ENCODE measurements at regions not wholly inside any gene's neighbourhood (a gene's known extent, or its start where the extent isn't known, plus 50 kb on each side); places are given as distances from the start of the nearest gene placed in this dataset.

DNA sequence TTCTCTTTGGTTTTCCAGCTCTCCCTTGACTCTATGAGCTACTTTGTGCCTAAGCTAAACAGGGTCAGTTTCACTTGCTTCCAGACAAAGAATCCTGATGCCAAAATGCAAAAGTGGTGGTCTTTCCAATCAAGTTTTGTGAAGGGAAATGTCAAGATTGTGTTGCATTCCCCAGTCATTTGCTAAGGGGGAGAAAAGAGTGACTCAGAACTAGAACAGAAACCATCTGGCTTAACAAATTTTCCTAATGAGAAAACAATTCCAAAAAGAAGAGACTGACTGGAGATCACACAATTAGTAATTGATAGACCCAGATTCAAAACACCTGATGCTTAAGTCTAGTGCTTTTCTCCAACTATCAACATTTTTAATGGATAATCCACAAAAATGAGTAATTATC is 235.1 kb upstream of the DIO2 start:
- no peak for DNase-seq

DNA sequence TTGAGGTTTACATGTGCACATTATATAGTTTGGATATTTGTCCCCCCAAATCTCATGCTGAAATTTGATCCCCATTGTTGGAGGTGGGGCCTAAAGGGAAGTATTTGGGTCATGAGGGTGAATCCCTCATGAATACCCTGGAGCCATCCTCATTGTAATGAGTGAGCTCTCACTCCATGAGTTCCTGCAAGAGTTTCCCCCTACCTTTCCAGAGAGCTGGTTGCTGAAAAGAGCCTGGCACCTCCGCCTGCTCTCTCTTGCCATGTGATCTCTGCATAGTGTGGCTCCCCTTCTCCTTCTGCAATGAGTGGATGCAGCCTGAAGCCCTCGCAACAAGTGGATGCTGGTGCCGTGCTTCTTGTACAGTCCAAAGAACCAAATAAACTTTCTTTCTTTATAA is 234.3 kb upstream of the DIO2 start:
- DNase-seq: no peak

DNA sequence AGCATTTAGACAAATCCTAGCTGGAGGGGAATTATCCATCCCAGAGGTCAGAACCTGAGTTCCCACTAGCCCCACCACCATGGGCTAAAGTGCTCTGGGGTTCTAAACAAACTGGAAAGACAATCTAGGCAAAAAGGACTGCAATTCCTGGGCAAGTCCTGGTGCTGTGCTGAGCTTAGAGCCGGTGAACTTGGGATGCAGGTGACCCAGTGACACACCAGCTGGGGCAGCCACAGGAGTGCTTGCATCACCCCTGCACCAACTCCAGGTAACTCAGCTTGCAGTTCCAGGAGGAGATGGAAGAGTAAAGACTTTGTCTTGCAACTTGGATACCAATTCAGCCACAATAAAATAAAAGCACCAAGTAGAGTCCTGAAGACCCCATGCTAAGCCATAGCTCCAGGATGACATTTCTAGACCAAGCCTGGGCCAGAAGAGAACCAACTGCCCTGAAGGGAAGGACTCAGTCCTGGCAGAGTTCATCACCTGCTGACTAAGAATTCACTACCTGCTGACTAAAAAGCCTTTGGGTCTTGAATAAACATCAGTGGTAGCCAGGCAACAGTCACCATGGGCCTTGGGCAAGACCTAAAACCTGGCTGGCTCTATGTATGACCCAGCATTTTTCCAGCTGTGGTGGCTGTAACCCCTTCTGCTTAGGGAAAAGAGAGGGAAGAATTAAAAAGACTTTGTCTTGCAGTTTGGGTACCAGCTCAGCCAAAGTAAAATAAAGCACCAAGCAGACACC is 223.4 kb upstream of the DIO2 start:
- DNase-seq: no peak

DNA sequence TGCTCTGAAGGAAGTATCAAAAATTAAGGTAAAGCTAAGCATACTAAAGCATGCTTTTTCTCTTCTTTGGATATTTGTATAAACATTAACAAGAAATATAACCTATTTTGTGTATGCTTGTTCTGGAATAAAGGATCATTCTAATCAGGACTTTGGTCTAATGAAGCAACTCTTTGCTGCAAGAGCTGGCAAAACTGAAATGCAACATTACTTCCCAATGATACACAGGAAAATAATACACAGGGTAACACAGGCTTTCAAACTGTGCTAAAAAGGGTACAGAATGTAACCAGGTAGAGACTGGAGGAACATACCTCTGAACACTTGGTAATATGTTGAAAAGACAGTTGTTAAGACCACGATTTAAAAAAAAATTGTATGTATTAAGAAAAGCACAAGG is 222.5 kb upstream of the DIO2 start:
- no peak for DNase-seq

DNA sequence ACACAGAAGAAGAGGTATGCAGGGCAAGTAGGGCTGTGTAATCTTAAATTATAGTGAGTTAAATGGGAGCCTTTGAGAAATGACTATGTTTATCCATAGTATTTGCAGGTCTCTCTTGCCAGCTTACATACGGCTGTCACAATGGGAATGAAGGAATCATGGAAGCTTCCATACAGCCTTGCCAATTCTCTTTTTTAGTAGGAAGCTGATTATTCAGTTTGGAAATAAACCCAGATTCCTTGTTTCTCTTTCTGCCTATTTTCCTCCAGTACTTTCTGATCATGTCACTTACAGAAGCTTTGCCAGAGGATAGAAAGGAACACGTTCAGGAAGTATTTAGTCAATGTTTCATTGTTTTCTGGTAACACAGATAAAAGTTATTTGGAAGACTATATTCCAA is 217.4 kb upstream of the DIO2 start:
- no peak for DNase-seq

DNA sequence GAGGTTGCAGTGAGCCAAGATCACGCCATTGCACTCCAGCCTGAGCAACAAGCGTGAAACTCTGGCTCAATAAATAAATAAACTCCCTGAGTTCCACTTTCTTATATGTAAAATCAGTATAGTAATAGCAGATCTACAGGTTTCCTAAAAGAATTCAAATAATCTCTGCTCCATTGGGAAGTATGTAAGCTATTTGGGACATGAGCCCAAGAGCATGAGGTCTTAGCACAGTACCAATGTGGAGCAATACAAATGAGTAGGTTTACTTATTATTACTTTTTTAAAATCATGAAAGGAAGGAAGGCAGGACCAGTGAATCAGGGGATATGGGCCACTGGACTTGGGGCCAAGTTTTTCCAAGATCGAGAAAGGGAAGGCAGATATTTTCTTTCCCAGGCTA is 216.9 kb upstream of the DIO2 start:
- no peak for DNase-seq

DNA sequence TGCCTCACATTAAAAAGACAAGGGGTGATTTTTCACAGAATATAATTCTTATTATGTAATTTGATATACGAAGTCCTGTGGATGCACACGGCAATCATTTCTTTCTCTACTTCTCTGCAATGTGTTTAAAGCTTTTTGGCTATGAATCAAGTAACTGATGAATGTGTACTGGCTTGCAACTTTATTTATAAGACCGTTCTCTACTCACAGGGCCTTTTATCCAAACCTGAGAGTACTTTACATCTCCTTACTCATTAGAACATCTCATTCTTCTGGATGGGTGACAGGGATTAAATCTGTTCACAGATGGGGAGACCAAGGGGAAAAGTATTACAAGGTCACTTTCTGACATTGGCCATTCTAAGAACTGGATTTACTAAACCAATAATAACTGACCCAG is 215.8 kb upstream of the DIO2 start:
- DNase-seq: no peak

DNA sequence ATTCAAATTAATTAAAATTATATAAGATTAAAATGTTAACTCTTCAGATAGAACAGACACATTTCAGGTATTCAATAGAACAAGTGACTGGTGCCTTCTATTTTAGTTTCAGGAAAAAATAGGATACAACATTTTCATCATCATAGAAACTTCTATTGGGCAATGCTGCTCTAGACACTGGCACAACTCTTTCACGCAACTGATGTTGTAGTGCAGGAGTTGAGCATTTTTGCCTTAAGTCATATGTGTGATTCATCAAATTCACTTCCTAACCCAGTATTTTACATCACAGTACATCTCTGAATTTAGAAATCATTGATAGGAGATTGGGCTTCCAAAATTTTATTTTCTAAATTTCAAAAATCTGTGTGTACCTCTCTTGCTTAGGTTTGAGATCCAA is 215.4 kb upstream of the DIO2 start:
- DNase-seq: no peak

DNA sequence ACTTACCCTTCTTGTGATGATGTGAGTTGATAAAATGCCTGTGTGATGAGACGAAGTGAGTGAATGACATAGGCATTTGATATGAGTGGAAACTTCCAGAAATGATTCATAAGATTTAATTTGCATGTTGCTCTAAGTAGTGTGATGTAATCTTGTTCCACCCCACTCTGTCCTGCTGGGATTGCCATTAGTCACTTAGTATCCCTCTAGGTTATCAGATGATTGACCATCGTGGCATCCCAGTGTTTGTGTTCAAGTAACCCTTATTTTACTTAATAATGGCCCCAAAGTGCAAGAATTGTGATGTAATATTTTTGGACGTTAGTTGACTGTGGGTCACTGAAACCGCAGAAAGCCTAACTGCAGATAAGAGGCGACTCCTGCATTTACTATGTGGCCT is 214.4 kb upstream of the DIO2 start:
- DNase-seq: no peak

DNA sequence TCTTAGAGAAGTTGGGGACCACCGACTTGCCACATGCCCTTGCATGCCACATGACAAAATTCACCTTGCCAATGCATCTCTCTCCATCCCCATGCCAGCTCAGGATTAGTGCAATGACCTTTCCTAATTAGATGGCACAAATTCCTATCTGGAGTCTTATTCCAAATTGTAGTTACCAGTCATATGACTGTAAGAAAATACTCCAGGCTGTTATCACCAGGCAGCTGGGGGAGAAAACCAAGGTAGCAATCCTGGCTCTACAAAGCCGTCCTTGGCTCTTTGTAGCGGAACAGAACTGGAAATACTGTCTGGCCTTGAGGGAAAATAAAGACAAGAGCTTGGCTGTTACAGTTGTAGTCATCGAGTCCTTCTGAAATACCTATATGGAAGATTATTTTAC is 208.5 kb upstream of the DIO2 start:
- no peak for DNase-seq

DNA sequence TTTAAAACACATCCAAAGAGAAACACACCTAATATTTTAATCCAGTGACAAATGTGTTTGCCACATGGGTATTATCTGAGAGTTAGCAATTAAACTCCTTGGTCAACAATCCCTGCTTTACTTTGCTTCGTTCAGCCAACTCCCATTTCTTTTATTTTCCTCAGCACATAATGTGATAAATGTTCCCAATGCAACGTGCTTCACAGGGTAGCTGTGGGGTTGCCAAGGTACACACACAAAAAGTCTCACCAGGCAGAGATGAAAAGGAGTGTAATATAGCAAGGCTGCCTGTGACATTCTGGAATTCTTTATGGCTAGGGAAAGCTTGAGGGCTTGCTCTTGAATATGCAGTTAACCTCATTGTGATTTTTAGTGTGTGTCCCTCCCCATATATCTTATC is 208.0 kb upstream of the DIO2 start:
- no peak for DNase-seq

DNA sequence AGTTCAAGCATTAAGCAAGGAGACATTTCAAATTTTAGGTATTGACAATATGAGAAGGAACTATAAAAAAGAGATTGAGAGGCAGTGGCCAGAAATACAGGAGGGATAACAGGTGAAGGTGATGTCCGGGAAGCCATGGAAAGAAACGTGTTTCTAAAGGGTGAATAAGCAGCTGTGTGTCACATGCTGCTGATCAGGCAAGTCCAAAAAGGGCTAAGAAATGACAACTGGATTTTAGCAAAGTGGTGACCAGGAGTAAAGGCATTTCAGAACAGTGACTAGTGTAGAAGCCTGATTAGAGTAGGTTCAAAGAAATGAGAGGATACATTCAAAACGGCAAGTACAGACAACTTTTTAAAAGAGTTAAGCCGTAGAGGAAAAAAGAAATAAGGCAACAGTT is 204.3 kb upstream of the DIO2 start:
- no peak for DNase-seq

DNA sequence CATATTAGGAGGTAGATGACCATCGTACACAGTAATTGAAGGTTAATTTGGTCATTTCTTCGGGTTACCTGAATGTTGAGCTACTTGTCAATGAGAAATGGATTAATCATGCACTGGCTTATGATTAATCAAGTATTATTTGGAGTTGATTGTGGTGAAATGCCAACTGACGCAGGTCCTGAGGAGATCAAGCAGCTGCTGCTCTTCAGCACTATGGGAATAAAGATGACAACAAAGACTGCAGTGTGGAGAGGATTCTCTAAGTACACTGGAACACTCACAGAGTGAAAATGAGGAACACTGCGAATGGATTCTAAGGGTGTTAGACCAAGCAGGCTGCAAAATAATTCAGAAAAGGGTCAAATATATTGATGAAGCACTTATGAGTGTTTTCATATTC is 202.8 kb upstream of the DIO2 start:
- no peak for DNase-seq

DNA sequence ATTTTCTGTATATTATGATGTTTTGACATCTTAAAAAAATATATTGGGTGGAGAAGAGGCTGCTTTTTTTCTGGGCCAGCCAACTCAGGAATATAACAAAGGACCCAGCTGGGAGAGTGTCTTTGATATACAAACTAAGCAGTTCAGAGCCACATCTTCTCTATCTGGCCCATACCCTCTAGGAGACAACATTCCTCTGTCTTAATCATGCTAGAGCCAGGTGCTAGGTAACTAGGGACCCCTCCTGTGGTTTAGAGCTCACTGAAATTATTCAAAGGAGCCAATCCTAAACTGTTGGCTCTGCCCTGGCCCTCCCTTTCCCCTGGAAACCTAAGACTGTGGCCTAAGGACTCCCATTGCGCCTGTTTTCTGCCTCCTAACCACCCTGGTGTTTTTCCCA is 193.1 kb upstream of the DIO2 start:
- no peak for DNase-seq

DNA sequence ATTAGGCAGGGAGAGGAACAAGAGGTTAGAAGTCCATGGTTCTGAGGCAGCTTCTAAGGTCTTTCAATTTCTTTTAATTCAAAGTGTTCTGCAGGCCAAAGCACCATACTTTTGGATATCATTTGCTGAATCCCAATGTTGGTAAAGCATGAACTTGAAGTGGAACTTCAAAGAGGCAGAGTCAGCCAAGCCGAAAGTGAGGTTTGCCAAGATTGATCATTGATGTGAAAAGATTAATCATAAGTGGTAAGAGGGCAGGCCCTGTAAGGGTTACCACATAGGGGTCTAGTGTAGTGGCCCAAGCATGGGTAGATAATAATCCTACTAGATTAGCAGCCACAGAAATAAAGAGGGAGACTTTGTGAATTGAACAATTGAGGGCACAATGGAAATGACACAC is 191.7 kb upstream of the DIO2 start:
- DNase-seq: no peak

DNA sequence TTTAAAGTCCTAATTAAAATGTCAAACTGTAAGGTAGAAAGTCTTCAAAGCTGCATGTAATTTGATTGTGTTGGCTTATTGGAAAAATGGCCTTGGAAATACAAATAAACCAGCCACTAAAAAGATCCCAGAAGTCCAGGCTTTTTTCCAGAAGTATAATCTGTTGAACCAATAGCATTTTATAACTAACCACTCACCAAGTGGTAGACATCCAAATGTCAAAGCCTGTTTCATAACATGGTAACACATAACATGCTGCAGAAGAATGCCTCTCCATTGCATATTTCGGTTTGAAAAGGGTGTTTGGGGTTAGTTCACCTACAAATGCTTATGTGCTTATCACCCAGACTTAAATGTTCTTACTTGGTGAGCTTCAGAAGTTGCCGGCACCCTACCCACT is 183.7 kb upstream of the DIO2 start:
- DNase-seq: no peak

DNA sequence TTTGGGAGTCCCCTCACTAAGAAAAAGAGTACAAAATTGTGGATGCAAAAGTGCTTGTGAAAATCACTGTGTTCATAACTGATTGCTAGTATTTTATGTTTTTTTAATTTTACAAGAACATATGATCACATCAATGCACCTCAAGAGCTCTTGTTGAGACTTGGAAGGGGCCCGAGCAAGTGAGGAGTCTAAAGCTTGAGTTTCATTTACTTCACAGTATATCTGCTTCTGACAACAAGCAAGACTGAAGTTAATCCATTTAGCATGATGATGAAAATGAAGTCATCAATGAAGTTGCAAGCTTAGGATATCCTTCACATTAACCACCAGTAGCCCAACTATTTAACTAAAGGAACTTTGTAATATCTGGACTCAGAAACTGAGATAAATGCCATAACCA is 182.5 kb upstream of the DIO2 start:
- no peak for DNase-seq

DNA sequence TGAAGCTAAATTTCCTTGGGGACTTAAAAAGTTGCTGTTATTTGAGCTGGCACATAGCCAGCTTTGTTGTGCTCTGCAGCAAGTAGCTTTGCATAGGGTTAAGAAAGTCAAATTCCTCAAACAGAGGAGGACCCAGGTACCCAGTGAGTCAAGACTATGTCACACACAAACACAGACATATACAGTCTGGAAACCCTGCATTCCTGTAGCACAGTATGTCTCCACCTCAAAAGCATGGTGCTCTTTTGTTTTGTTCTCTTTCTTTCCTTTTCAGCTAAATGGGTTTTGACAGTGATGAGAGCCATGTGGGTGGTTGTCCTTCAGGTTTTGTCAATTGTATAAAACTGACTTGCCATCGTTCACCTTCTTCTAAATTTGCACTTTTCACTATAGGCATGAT is 179.6 kb upstream of the DIO2 start:
- no peak for DNase-seq

DNA sequence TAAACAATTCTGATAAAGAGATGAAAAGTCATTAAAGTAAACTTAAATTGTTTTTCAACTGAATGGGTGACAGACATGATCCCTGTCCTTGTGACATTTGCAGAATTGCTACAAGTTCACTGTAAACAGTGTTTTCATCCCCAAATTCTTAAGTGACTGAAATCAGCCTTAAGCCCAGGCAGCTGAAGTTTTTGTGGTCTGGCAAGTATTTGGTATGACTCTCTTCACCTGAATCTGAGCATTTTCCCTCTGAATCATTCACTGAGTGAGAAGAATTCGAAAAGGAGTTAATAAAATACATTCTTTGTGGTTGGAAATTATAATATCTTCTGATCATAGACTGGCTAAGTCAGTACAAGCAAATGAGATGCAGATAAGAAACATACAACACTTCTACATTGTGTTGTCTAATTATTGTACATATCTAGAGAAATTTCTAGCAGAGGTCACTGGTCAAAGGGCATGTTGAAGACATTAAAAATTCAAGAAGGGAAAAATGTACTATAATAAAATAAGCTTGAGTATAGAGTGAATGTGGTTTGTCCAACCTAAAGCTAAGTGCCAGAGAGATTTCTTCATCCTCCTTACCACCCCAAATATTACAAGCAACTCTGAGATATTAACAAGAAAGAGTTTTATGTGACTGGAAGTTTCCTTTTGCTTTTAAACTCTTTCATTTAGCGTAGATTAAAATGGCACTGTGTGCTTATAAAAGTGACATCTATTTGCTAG is 177.8 kb upstream of the DIO2 start:
- DNase-seq: no peak

DNA sequence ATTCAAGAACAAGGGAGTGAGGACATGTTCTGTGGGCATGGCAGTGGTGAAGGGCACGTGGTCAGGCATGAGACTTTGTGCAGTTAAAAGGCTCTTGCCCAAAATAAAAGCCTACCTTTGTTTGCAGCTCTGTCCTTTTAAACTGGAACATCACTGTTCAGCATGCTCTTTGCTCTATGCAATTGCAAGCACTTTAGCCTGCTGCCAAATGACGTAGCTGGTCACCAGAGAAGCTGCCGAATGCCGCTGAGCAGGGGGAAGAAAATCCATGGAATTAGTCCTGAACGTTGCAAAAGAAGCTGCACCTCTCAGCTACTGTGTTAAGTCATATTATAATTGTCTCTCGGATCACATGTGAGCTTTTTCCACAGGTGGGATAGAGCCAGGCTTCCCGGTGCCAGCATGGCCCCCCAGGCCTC is 176.3 kb upstream of the DIO2 start:
- no peak for DNase-seq

DNA sequence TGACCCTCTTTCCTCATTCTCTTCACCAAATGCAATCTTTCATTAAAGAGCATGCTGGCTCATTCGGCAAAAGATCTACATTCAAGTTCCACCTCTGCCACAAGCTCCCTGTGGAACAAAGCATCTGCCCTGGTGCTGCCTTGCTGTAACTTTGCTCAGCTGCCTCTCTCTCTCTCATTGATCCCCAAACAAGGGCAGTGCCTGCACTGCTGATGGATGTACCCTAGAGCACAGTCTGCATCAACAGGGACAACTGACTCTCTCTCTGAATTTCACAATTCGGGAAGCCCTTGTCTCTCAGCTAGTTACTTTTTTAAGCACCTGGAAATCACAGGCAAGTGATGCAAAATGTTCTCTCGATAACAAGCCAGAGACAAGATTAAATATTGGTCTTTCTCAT is 174.0 kb upstream of the DIO2 start:
- DNase-seq: no peak

DNA sequence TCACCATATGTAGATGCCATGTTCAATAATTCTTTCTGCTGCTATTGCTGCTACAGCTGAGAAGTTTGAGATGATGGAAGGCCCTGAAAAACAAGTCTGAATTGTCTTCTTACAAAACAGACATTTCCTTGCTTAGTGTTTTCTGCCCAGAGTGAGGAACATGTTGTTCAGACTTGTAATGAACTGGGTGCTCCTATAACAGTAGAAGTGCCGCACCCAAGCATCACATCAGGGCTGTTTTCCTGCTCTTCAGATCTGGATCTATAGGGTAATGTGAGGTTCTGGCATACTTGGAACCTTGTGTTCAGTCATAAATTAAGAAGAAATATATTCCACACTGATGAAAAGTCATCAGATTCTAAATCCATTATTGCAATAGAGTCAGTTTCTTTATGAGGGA is 171.9 kb upstream of the DIO2 start:
- no peak for DNase-seq

DNA sequence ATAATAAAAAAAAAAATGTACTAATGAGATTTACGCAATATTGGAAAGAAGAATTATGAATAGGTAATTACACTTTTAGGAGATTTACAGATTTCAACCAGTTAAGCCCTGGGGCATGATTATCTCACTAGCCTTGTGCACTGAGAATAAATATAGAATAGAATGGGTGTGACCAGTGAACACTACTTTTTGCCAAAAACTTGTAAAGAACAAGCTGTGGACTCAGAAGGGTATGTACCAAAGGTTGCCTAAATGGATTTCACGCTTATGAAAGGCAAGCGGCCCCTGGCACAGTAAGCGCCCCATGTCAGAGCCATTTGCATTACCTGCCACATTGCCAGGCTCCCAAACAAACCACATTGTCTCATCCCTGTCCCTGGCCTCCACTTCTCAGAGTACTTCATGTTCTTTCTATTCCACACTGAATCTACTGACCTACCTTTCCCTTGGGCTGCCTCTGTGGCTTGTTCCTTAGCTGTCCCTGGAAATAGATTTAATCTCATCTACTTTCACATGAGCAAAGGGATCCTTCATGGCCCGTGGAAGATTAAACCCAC is 170.6 kb upstream of the DIO2 start:
- no peak for DNase-seq

DNA sequence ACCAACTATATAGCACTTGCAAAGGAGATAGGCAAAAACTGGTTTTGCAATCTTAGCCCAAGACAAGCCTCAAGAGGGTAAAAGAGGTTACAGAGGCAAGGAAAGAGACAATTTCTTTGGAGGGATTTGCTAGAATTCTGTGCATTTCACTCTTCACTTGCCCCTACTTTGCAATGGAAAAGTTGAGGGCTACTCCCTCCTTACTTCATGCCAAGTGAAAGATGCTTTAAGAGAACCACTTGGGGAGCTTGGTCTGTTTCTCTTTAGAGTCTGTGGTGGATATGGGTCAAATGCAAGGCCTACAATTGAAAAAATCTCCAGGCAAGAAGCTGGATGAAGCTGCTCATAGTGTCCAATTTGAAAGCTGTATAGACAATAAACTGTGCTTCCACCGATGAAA is 167.7 kb upstream of the DIO2 start:
- no peak for DNase-seq
